ENCODE measurements at regions not wholly inside any gene's neighbourhood (a gene's known extent, or its start where the extent isn't known, plus 50 kb on each side); places are given as distances from the start of the nearest gene placed in this dataset.
"Not testable (repeated sequence)": the region's sequence is repeated elsewhere in the genome, so short reads cannot be mapped to it uniquely, and the experiment has no call there.

GRCh38 chrX:3820167-3820566, 106.7 kb upstream of the PRKX start:
- no peaks in the 10 kb centered on the region for H3K27me3 ChIP-seq (ENCODE audit: control insufficient read depth in 1 of 2, insufficient read depth in 2 of 2, low read length in 1 of 2)
- 20 to 29% methylated on average over 4 of the region's 4 CpGs for WGBS, 2 donors
- H3K9me3 ChIP-seq (ENCODE audit: control insufficient read depth, low read length), result no peaks in the 10 kb centered on the region
- no peak overlapping the region for H3K4me3 ChIP-seq (ENCODE audit: low read length in 2 of 2)
- ATAC-seq (ENCODE audit: low FRiP score) (no peak), DNase-seq (no peak)
- no peak overlapping the region for H3K27ac ChIP-seq (ENCODE audit: low read depth in 1 of 2, low read length in 2 of 2)
- H3K36me3 ChIP-seq (ENCODE audit: control insufficient read depth in 1 of 2, insufficient read depth in 2 of 2, low read length in 1 of 2), result no peaks in the 10 kb centered on the region
- intact Hi-C loops (cut with DNase I), result no loop called here
- no peaks in the 10 kb centered on the region for H3K4me1 ChIP-seq (ENCODE audit: control insufficient read depth in 1 of 2, insufficient read depth in 2 of 2, low read length in 2 of 2)

GRCh38 chrX:3817480-3817879, 104.0 kb upstream of the PRKX start:
- DNase-seq; ATAC-seq (ENCODE audit: low FRiP score); H3K4me3 ChIP-seq (ENCODE audit: low read length in 2 of 2); intact Hi-C loops (cut with DNase I); H3K27ac ChIP-seq (ENCODE audit: low read depth in 1 of 2, low read length in 2 of 2); H3K4me1 ChIP-seq (ENCODE audit: control insufficient read depth in 1 of 2, insufficient read depth in 2 of 2, low read length in 2 of 2); H3K36me3 ChIP-seq (ENCODE audit: control insufficient read depth in 1 of 2, insufficient read depth in 2 of 2, low read length in 1 of 2); H3K9me3 ChIP-seq (ENCODE audit: control insufficient read depth, low read length); H3K27me3 ChIP-seq (ENCODE audit: control insufficient read depth in 1 of 2, insufficient read depth in 2 of 2, low read length in 1 of 2): not testable (repeated sequence)
- WGBS, 2 donors, result 92 to 95% methylated on average over 5 of the region's 5 CpGs

- intact Hi-C loops (cut with DNase I), result no loop called here
- H3K4me1 ChIP-seq (ENCODE audit: control insufficient read depth in 1 of 2, insufficient read depth in 2 of 2, low read length in 2 of 2), result no peaks in the 10 kb centered on the region
- ATAC-seq (ENCODE audit: low FRiP score) (peak; percentile 3), DNase-seq (peak; percentile 76 to 85)
- H3K27ac ChIP-seq (ENCODE audit: low read depth in 1 of 2, low read length in 2 of 2), result peak overlapping the region; percentile 23 to 47
- no peaks in the 10 kb centered on the region for H3K9me3 ChIP-seq (ENCODE audit: control insufficient read depth, low read length)
- no peaks in the 10 kb centered on the region for H3K36me3 ChIP-seq (ENCODE audit: control insufficient read depth in 1 of 2, insufficient read depth in 2 of 2, low read length in 1 of 2)
- WGBS, 2 donors, result 2 to 4% methylated on average over 41 to 50 of the region's 50 CpGs
- H3K27me3 ChIP-seq (ENCODE audit: control insufficient read depth in 1 of 2, insufficient read depth in 2 of 2, low read length in 1 of 2), result no peaks in the 10 kb centered on the region
- H3K4me3 ChIP-seq (ENCODE audit: low read length in 2 of 2), result peak overlapping the region; percentile 51 to 63
Measured at GRCh38 chrX:3815896-3816664, 102.6 kb upstream of the PRKX start.

GRCh38 chrX:3811331-3812311, 98.2 kb upstream of the PRKX start:
- DNase-seq, result no peak
- no peak for ATAC-seq (ENCODE audit: low FRiP score)
- Histone ChIP-seq H3K27me3 (ENCODE audit: control insufficient read depth in 1 of 2, insufficient read depth in 2 of 2, low read length in 1 of 2) (no peaks in the 10 kb centered on the region), H3K9me3 (ENCODE audit: control insufficient read depth, low read length) (no peaks in the 10 kb centered on the region), H3K27ac (ENCODE audit: low read depth in 1 of 2, low read length in 2 of 2) (no peak overlapping the region), H3K36me3 (ENCODE audit: control insufficient read depth in 1 of 2, insufficient read depth in 2 of 2, low read length in 1 of 2) (no peaks in the 10 kb centered on the region), H3K4me1 (ENCODE audit: control insufficient read depth in 1 of 2, insufficient read depth in 2 of 2, low read length in 2 of 2) (no peaks in the 10 kb centered on the region), H3K4me3 (ENCODE audit: low read length in 2 of 2) (no peak overlapping the region)
- WGBS, 2 donors, result 21 to 26% methylated on average over 16 of the region's 16 CpGs
- intact Hi-C loops (cut with DNase I), result loop anchor here in 1 of 2 donors (2.0 kb wide), 1 partner anchor 161 kb away; no protein-coding TSS in a partner anchor

GRCh38 chrX:3807906-3808305, 94.5 kb upstream of the PRKX start:
- H3K27me3 ChIP-seq (ENCODE audit: control insufficient read depth in 1 of 2, insufficient read depth in 2 of 2, low read length in 1 of 2), result no peaks in the 10 kb centered on the region
- no peaks in the 10 kb centered on the region for H3K9me3 ChIP-seq (ENCODE audit: control insufficient read depth, low read length)
- intact Hi-C loops (cut with DNase I), result no loop called here
- no peak overlapping the region for H3K4me3 ChIP-seq (ENCODE audit: low read length in 2 of 2)
- no peak for ATAC-seq (ENCODE audit: low FRiP score)
- 52% methylated on average over 4 of the region's 4 CpGs for WGBS, 2 donors
- no peaks in the 10 kb centered on the region for H3K4me1 ChIP-seq (ENCODE audit: control insufficient read depth in 1 of 2, insufficient read depth in 2 of 2, low read length in 2 of 2)
- no peak for DNase-seq
- no peak overlapping the region for H3K27ac ChIP-seq (ENCODE audit: low read depth in 1 of 2, low read length in 2 of 2)
- no peaks in the 10 kb centered on the region for H3K36me3 ChIP-seq (ENCODE audit: control insufficient read depth in 1 of 2, insufficient read depth in 2 of 2, low read length in 1 of 2)

- intact Hi-C loops (cut with DNase I), result no loop called here
Measured at GRCh38 chrX:3806630-3807029, 93.2 kb upstream of the PRKX start.

GRCh38 chrX:3803713-3804112, 90.3 kb upstream of the PRKX start:
- no peak overlapping the region for H3K27ac ChIP-seq (ENCODE audit: low read depth in 1 of 2, low read length in 2 of 2)
- no peak for ATAC-seq (ENCODE audit: low FRiP score)
- 72 to 76% methylated on average over 4 of the region's 4 CpGs for WGBS, 2 donors
- intact Hi-C loops (cut with DNase I), result no loop called here
- no peaks in the 10 kb centered on the region for H3K36me3 ChIP-seq (ENCODE audit: control insufficient read depth in 1 of 2, insufficient read depth in 2 of 2, low read length in 1 of 2)
- H3K27me3 ChIP-seq (ENCODE audit: control insufficient read depth in 1 of 2, insufficient read depth in 2 of 2, low read length in 1 of 2), result no peaks in the 10 kb centered on the region
- no peak overlapping the region for H3K4me3 ChIP-seq (ENCODE audit: low read length in 2 of 2)
- DNase-seq, result no peak
- H3K4me1 ChIP-seq (ENCODE audit: control insufficient read depth in 1 of 2, insufficient read depth in 2 of 2, low read length in 2 of 2), result no peaks in the 10 kb centered on the region
- H3K9me3 ChIP-seq (ENCODE audit: control insufficient read depth, low read length), result no peaks in the 10 kb centered on the region

More at GRCh38 chrX:3806630-3807029, 93.2 kb upstream of the PRKX start:
- no peaks in the 10 kb centered on the region for H3K9me3 ChIP-seq (ENCODE audit: control insufficient read depth, low read length)
- ATAC-seq (ENCODE audit: low FRiP score) (no peak), DNase-seq (no peak)
- H3K4me1 ChIP-seq (ENCODE audit: control insufficient read depth in 1 of 2, insufficient read depth in 2 of 2, low read length in 2 of 2), result no peaks in the 10 kb centered on the region
- H3K27ac ChIP-seq (ENCODE audit: low read depth in 1 of 2, low read length in 2 of 2), result no peak overlapping the region
- H3K4me3 ChIP-seq (ENCODE audit: low read length in 2 of 2), result no peak overlapping the region
- WGBS, 2 donors, result 32 to 45% methylated on average over 10 of the region's 10 CpGs
- no peaks in the 10 kb centered on the region for H3K27me3 ChIP-seq (ENCODE audit: control insufficient read depth in 1 of 2, insufficient read depth in 2 of 2, low read length in 1 of 2)
- no peaks in the 10 kb centered on the region for H3K36me3 ChIP-seq (ENCODE audit: control insufficient read depth in 1 of 2, insufficient read depth in 2 of 2, low read length in 1 of 2)

GRCh38 chrX:3803305-3803704, 89.9 kb upstream of the PRKX start:
- H3K27me3 ChIP-seq (ENCODE audit: control insufficient read depth in 1 of 2, insufficient read depth in 2 of 2, low read length in 1 of 2), result no peaks in the 10 kb centered on the region
- H3K4me3 ChIP-seq (ENCODE audit: low read length in 2 of 2), result no peak overlapping the region
- no peaks in the 10 kb centered on the region for H3K4me1 ChIP-seq (ENCODE audit: control insufficient read depth in 1 of 2, insufficient read depth in 2 of 2, low read length in 2 of 2)
- H3K36me3 ChIP-seq (ENCODE audit: control insufficient read depth in 1 of 2, insufficient read depth in 2 of 2, low read length in 1 of 2), result no peaks in the 10 kb centered on the region
- WGBS, 2 donors, result 66 to 87% methylated on average over 5 of the region's 5 CpGs
- no peak overlapping the region for H3K27ac ChIP-seq (ENCODE audit: low read depth in 1 of 2, low read length in 2 of 2)
- no peaks in the 10 kb centered on the region for H3K9me3 ChIP-seq (ENCODE audit: control insufficient read depth, low read length)
- intact Hi-C loops (cut with DNase I), result no loop called here
- DNase-seq, result no peak
- no peak for ATAC-seq (ENCODE audit: low FRiP score)
